Fibroblast of mammary gland (primary cell): ENCODE measurements at regions not wholly inside any gene's neighbourhood (a gene's known extent, or its start where the extent isn't known, plus 50 kb on each side); places are given as distances from the start of the nearest gene placed in this dataset.

Source experiments
- DNase-seq: peaks from one replicate; pipeline ENCODE4 v3.0.0-alpha.2; 2010; ENCODE audit warnings: low read depth
- H3K4me3 ChIP-seq: 2 replicates; pipeline ENCODE4 v1.5.1; 2011; ENCODE audit warnings: low read depth, mild to moderate bottlenecking, low read length, moderate library complexity; ENCODE audit not compliant: control insufficient read depth
- TF ChIP-seq, protein P1 (sequence below): conservative IDR thresholded peaks from 2 replicates; pipeline ENCODE4 v1.5.1; 2011; ENCODE audit warnings: low read depth, low read length, inconsistent platforms; ENCODE audit not compliant: control insufficient read depth, insufficient read depth

DNA sequence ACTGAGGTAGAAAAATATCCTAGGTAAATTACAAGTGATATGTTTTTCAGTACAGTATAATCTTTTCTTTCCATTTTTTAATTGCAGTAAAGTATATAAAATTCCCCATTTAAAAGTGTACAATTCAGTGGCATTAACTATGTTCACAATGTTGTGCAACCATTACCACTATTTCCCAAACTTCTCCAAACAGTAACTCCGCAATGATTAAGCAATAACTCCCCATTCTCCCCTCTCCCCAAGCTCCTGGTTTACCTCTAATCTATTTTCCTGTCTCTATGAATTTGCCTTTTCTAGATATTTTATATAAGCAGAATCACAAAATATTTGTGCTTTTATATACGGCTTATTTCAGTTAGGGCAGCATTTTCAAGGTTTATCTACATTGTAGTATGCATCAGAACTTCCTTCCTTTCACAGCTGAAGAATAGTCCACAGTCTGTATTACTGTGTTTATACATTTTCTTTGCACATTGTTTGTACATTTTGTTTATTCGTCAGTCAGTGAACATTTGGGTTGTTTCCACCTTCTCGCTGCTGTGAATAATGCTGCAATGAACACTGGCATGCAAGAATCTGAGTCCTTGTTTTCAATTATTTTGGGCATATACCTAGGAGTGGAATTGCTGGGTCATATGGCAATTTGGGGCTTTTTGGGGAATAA, 110.7 kb downstream of the RPL27A start:
- no peak overlapping the region for H3K4me3 ChIP-seq
- DNase-seq: peak; percentile 57
- TF ChIP-seq, protein P1, sequence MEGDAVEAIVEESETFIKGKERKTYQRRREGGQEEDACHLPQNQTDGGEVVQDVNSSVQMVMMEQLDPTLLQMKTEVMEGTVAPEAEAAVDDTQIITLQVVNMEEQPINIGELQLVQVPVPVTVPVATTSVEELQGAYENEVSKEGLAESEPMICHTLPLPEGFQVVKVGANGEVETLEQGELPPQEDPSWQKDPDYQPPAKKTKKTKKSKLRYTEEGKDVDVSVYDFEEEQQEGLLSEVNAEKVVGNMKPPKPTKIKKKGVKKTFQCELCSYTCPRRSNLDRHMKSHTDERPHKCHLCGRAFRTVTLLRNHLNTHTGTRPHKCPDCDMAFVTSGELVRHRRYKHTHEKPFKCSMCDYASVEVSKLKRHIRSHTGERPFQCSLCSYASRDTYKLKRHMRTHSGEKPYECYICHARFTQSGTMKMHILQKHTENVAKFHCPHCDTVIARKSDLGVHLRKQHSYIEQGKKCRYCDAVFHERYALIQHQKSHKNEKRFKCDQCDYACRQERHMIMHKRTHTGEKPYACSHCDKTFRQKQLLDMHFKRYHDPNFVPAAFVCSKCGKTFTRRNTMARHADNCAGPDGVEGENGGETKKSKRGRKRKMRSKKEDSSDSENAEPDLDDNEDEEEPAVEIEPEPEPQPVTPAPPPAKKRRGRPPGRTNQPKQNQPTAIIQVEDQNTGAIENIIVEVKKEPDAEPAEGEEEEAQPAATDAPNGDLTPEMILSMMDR: no peak

GRCh38 chr11:8794126-8794525, 111.5 kb downstream of the RPL27A start:
- TF ChIP-seq, protein P1: no peak
- H3K4me3 ChIP-seq: no peak overlapping the region
- DNase-seq: no peak

DNA sequence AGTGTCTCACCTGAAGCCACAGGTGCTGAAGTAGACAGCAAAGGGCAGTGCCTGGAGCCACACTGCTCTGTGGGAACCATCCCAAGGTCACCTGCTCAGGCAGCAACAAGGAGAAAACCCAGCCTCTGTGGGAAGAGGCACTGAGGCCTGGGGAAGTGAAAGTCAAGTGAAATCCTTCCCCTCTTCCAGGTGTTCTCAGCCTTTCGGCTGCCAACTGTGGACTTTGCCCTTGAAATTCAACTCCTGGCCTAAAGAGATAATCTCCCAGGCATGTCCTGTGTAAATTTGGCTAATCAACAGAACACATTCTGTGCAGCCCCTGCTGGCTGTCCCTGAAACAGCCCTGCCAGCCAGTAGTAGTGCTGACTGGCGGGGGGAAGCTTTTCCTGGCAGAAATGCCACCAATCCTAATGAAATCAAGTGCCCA, 112.1 kb downstream of the RPL27A start:
- DNase-seq: no peak
- no peak overlapping the region for H3K4me3 ChIP-seq
- TF ChIP-seq, protein P1: peak; percentile 22

DNA sequence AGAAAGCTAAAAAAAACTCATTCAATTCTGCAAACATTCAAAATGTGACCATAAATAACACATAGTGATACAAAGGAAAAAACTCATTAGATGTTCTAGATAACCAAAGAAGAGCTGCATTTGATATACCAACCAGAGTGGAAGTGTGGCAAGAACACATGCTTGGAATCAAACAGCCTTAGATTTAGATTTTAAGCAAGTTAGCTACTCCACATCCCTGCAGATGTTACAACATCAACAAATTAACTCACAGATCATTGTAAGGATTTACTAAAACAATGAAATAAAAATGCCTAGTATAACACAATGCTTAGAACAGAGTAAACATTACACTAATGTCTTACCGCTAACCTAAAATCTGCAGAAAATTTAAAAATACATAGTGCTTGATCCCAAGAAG, 114.0 kb upstream of the AKIP1 start:
- TF ChIP-seq, protein P1: no peak
- no peak overlapping the region for H3K4me3 ChIP-seq
- DNase-seq: no peak

DNA sequence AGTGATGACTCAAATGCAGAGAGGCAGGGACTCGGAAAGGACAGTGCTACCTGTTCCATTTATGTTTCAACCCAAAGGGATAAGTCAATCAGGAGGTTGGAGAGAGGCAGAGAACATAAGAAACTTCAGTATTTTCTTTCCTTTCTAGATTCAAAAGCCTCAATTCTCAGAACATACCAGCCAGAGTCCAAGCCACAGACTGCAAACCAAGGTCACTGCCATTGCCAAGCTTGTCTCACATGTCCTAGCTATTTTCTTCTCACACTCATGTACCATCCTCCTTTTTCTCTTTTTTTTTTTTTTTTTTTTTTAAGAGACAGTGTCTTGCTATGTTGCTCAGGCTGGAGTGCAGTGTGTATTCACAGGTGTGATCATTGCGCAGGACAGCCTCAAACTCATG, 111.7 kb upstream of the AKIP1 start:
- no peak overlapping the region for H3K4me3 ChIP-seq
- no peak for DNase-seq
- TF ChIP-seq, protein P1: no peak

GRCh38 chr11:8800520-8801110, 110.4 kb upstream of the AKIP1 start:
- no peak overlapping the region for H3K4me3 ChIP-seq
- no peak for DNase-seq
- TF ChIP-seq, protein P1: no peak

DNA sequence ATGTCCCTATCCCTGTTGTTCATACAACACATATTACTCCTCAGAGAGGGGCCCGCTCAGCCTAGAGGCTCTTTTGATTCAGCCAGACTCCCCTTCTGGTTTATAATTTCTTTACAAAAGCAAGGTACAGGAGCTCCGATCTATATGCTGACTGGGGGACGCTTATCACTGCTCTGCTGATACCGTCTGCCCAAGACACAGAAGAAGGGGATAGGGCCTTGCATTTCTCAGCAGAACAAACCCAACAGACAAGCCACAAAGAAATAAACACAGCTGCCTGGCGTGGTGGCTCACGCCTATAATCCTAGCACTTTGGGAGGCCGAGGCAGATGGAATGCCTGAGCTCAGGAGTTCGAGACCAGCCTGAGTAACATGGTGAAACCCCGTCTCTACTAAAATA, 109.9 kb upstream of the AKIP1 start:
- DNase-seq: no peak
- TF ChIP-seq, protein P1: no peak
- H3K4me3 ChIP-seq: no peak overlapping the region
